ENCODE measurements at regions not wholly inside any gene's neighbourhood (a gene's known extent, or its start where the extent isn't known, plus 50 kb on each side); places are given as distances from the start of the nearest gene placed in this dataset.

- Mint-ChIP-seq H3K4me1 (ENCODE audit: low read depth) (peaks cover 69% of the 10 kb centered on the region), H3K4me3 (no peak overlapping the region), H3K36me3 (ENCODE audit: low read depth) (peaks cover 11% of the 10 kb centered on the region), H3K27ac (peak overlapping the region; percentile 46), H3K27me3 (no peaks in the 10 kb centered on the region), H3K9me3 (no peaks in the 10 kb centered on the region)
- intact Hi-C loops (cut with micrococcal nuclease): loop anchor here (5.0 kb wide), 1 partner anchor 38 kb away; no protein-coding TSS in a partner anchor
These were observed 103.5 kb upstream of the CARMIL1 start for GRCh38 chr6:25175681-25176080.

- Mint-ChIP-seq H3K27me3 (peaks cover 2% of the 10 kb centered on the region), H3K4me1 (ENCODE audit: low read depth) (peaks cover 68% of the 10 kb centered on the region), H3K9me3 (no peaks in the 10 kb centered on the region), H3K27ac (no peak overlapping the region), H3K36me3 (ENCODE audit: low read depth) (peaks cover 11% of the 10 kb centered on the region), H3K4me3 (no peak overlapping the region)
- intact Hi-C loops (cut with micrococcal nuclease): loop anchor here (5.0 kb wide), 1 partner anchor 39 kb away; no protein-coding TSS in a partner anchor
These were observed 102.7 kb upstream of the CARMIL1 start for GRCh38 chr6:25176466-25176865.

- Mint-ChIP-seq H3K4me1 (ENCODE audit: low read depth) (peaks cover 66% of the 10 kb centered on the region), H3K27ac (no peak overlapping the region), H3K4me3 (no peak overlapping the region), H3K27me3 (peaks cover 2% of the 10 kb centered on the region), H3K36me3 (ENCODE audit: low read depth) (peaks cover 6% of the 10 kb centered on the region), H3K9me3 (no peaks in the 10 kb centered on the region)
- intact Hi-C loops (cut with micrococcal nuclease): loop anchor here (5.0 kb wide), 1 partner anchor 40 kb away; no protein-coding TSS in a partner anchor
These were observed 101.6 kb upstream of the CARMIL1 start for GRCh38 chr6:25177500-25178028.

GRCh38 chr6:25178336-25179035 lies 100.7 kb upstream of the CARMIL1 start:
- H3K4me3 Mint-ChIP-seq: no peak overlapping the region
- H3K4me1 Mint-ChIP-seq (ENCODE audit: low read depth): peaks cover 57% of the 10 kb centered on the region
- peaks cover 4% of the 10 kb centered on the region for H3K27me3 Mint-ChIP-seq
- H3K9me3 Mint-ChIP-seq: no peaks in the 10 kb centered on the region
- intact Hi-C loops (cut with micrococcal nuclease): loop anchor here (5.0 kb wide), 1 partner anchor 41 kb away; no protein-coding TSS in a partner anchor
- H3K36me3 Mint-ChIP-seq (ENCODE audit: low read depth): no peaks in the 10 kb centered on the region
- peak overlapping the region; percentile 15 for H3K27ac Mint-ChIP-seq

- no peaks in the 10 kb centered on the region for H3K36me3 Mint-ChIP-seq (ENCODE audit: low read depth)
- peaks cover 4% of the 10 kb centered on the region for H3K27me3 Mint-ChIP-seq
- H3K9me3 Mint-ChIP-seq: no peaks in the 10 kb centered on the region
- intact Hi-C loops (cut with micrococcal nuclease): loop anchor here (5.0 kb wide), 1 partner anchor 42 kb away; no protein-coding TSS in a partner anchor
- H3K4me1 Mint-ChIP-seq (ENCODE audit: low read depth): peaks cover 50% of the 10 kb centered on the region
- H3K27ac Mint-ChIP-seq: peak overlapping the region; percentile 54
- no peak overlapping the region for H3K4me3 Mint-ChIP-seq
These were observed 100.0 kb upstream of the CARMIL1 start for GRCh38 chr6:25179051-25179778.

GRCh38 chr6:25180630-25181349 lies 98.4 kb upstream of the CARMIL1 start:
- H3K27ac Mint-ChIP-seq: no peak overlapping the region
- no peaks in the 10 kb centered on the region for H3K9me3 Mint-ChIP-seq

GRCh38 chr6:25181350-25181724 lies 97.8 kb upstream of the CARMIL1 start:
- intact Hi-C loops (cut with micrococcal nuclease): no loop called here
- Mint-ChIP-seq H3K36me3 (ENCODE audit: low read depth) (peaks cover 8% of the 10 kb centered on the region), H3K9me3 (no peaks in the 10 kb centered on the region), H3K4me3 (no peak overlapping the region), H3K27ac (no peak overlapping the region), H3K27me3 (peaks cover 4% of the 10 kb centered on the region), H3K4me1 (ENCODE audit: low read depth) (peaks cover 33% of the 10 kb centered on the region)

More at GRCh38 chr6:25180630-25181349, 98.4 kb upstream of the CARMIL1 start:
- Mint-ChIP-seq H3K4me1 (ENCODE audit: low read depth) (peaks cover 34% of the 10 kb centered on the region), H3K4me3 (no peak overlapping the region), H3K27me3 (peaks cover 4% of the 10 kb centered on the region), H3K36me3 (ENCODE audit: low read depth) (peaks cover 8% of the 10 kb centered on the region)
- intact Hi-C loops (cut with micrococcal nuclease): no loop called here

- Mint-ChIP-seq H3K27me3 (peaks cover 4% of the 10 kb centered on the region), H3K27ac (no peak overlapping the region), H3K4me3 (no peak overlapping the region), H3K36me3 (ENCODE audit: low read depth) (peaks cover 8% of the 10 kb centered on the region), H3K9me3 (no peaks in the 10 kb centered on the region), H3K4me1 (ENCODE audit: low read depth) (peaks cover 34% of the 10 kb centered on the region)
- intact Hi-C loops (cut with micrococcal nuclease): no loop called here
These were observed 97.3 kb upstream of the CARMIL1 start for GRCh38 chr6:25181923-25182322.

GRCh38 chr6:25186919-25187318 lies 92.3 kb upstream of the CARMIL1 start:
- Mint-ChIP-seq H3K27me3 (peaks cover 2% of the 10 kb centered on the region), H3K4me3 (no peak overlapping the region), H3K36me3 (ENCODE audit: low read depth) (peaks cover 8% of the 10 kb centered on the region), H3K9me3 (no peaks in the 10 kb centered on the region), H3K4me1 (ENCODE audit: low read depth) (peaks cover 6% of the 10 kb centered on the region), H3K27ac (no peak overlapping the region)
- intact Hi-C loops (cut with micrococcal nuclease): no loop called here

GRCh38 chr6:25188232-25188631 lies 90.9 kb upstream of the CARMIL1 start:
- intact Hi-C loops (cut with micrococcal nuclease): no loop called here
- Mint-ChIP-seq H3K4me1 (ENCODE audit: low read depth) (peaks cover 6% of the 10 kb centered on the region), H3K27ac (no peak overlapping the region), H3K9me3 (no peaks in the 10 kb centered on the region), H3K4me3 (no peak overlapping the region), H3K27me3 (no peaks in the 10 kb centered on the region), H3K36me3 (ENCODE audit: low read depth) (peaks cover 8% of the 10 kb centered on the region)

GRCh38 chr6:25192590-25193459 lies 86.3 kb upstream of the CARMIL1 start:
- Mint-ChIP-seq H3K27me3 (no peaks in the 10 kb centered on the region), H3K36me3 (ENCODE audit: low read depth) (no peaks in the 10 kb centered on the region), H3K4me3 (no peak overlapping the region), H3K9me3 (no peaks in the 10 kb centered on the region), H3K27ac (no peak overlapping the region), H3K4me1 (ENCODE audit: low read depth) (no peaks in the 10 kb centered on the region)
- intact Hi-C loops (cut with micrococcal nuclease): no loop called here

GRCh38 chr6:25193460-25194171 lies 85.6 kb upstream of the CARMIL1 start:
- no peak overlapping the region for H3K4me3 Mint-ChIP-seq
- H3K27me3 Mint-ChIP-seq: no peaks in the 10 kb centered on the region
- no peaks in the 10 kb centered on the region for H3K9me3 Mint-ChIP-seq
- intact Hi-C loops (cut with micrococcal nuclease): no loop called here
- H3K27ac Mint-ChIP-seq: no peak overlapping the region
- H3K36me3 Mint-ChIP-seq (ENCODE audit: low read depth): no peaks in the 10 kb centered on the region
- H3K4me1 Mint-ChIP-seq (ENCODE audit: low read depth): no peaks in the 10 kb centered on the region

All from dendritic cell treated with granulocyte-macrophage colony-stimulating factor and Interleukin-4, amounts not matched to agents 40 ng/mL and 50 ng/mL, for 4 days (primary cell).